HEK293 (cell line): ENCODE measurements at regions not wholly inside any gene's neighbourhood (a gene's known extent, or its start where the extent isn't known, plus 50 kb on each side); places are given as distances from the start of the nearest gene placed in this dataset.

Source experiments
- CTCF ChIA-PET: fragments of 350-600 bp; formaldehyde crosslinking; extraction: SDS; loops from one replicate; lab custom pipeline; 2021; ENCODE audit warnings: antibody characterized with exemption; lab: Yijun Ruan, JAX
- POLR2A ChIA-PET: fragments of 300-600 bp; formaldehyde crosslinking; extraction: SDS; loops from one replicate; lab custom pipeline; 2020; ENCODE audit warnings: antibody characterized with exemption, inconsistent platforms; lab: Yijun Ruan, JAX
- H3K27ac ChIP-seq: fragments of 200-500 bp; sonication (Bioruptor generic); 2 replicates; pipeline ENCODE4 v1.5.1; 2014; ENCODE audit warnings: low read depth, low read length, control low read depth, inconsistent platforms; ENCODE audit errors: extremely low read depth
- H3K36me3 ChIP-seq, 2 experiments: fragments of 200-500 bp in 1 of 2; sonication (Bioruptor generic) in 1 of 2; 1 replicate in 1 of 2; 2 replicates in 1 of 2; pipeline ENCODE4 v1.5.1; 2014 to 2017; ENCODE audit warnings: inconsistent platforms in 2 of 2, low read length in 2 of 2; ENCODE audit not compliant: control insufficient read depth in 2 of 2, insufficient read depth in 1 of 2
- H3K4me1 ChIP-seq: fragments of 200-500 bp; sonication (Bioruptor generic); 2 replicates; pipeline ENCODE4 v1.5.1; 2014; ENCODE audit warnings: mild to moderate bottlenecking, low read length, inconsistent platforms; ENCODE audit not compliant: control insufficient read depth, insufficient read depth
- H3K4me3 ChIP-seq: 2 replicates; pipeline ENCODE4 v1.5.1; 2011; ENCODE audit warnings: low read depth, mild to moderate bottlenecking, control low read depth, low read length, moderate library complexity
- H3K9me3 ChIP-seq: fragments of 200-500 bp; sonication (Bioruptor generic); 2 replicates; pipeline ENCODE4 v1.5.1; 2014; ENCODE audit warnings: low read depth, low read length, inconsistent platforms; ENCODE audit not compliant: control insufficient read depth, insufficient read depth
- HOXC10 ChIP-seq: sonication (generic); formaldehyde crosslinking; IDR thresholded peaks from 2 replicates; pipeline ENCODE4 v1.8.1; 2023; ENCODE audit warnings: mild to moderate bottlenecking, missing genetic modification reagents
- KLF7 ChIP-seq: fragments of 450-650 bp; formaldehyde crosslinking; IDR thresholded peaks from 2 replicates; pipeline ENCODE4 v1.5.1; 2016; ENCODE audit warnings: missing biosample characterization, missing genetic modification characterization, borderline replicate concordance
- TSHZ1 ChIP-seq: fragments of 450-650 bp; formaldehyde crosslinking; IDR thresholded peaks from 2 replicates; pipeline ENCODE4 v1.5.1; 2016; ENCODE audit warnings: missing biosample characterization, missing genetic modification characterization, borderline replicate concordance
- ZBTB20 ChIP-seq: fragments of 450-650 bp; formaldehyde crosslinking; IDR thresholded peaks from 2 replicates; pipeline ENCODE4 v1.5.1; 2016; ENCODE audit warnings: missing biosample characterization, missing genetic modification characterization
- ZBTB26 ChIP-seq: fragments of 450-650 bp; formaldehyde crosslinking; optimal IDR thresholded peaks from 2 replicates; pipeline ENCODE3; 2016; ENCODE audit warnings: missing biosample characterization, mild to moderate bottlenecking, missing genetic modification characterization
- ZFP3 ChIP-seq: fragments of 450-650 bp; formaldehyde crosslinking; IDR thresholded peaks from 2 replicates; pipeline ENCODE4 v1.5.1; 2016; ENCODE audit warnings: low read depth, missing biosample characterization, missing genetic modification characterization
- ZFP41 ChIP-seq: fragments of 450-650 bp; formaldehyde crosslinking; IDR thresholded peaks from 2 replicates; pipeline ENCODE4 v1.5.1; 2016; ENCODE audit warnings: missing biosample characterization, missing genetic modification characterization, borderline replicate concordance
- ZNF16 ChIP-seq: fragments of 450-650 bp; formaldehyde crosslinking; IDR thresholded peaks from 2 replicates; pipeline ENCODE4 v1.5.1; 2016; ENCODE audit warnings: low read depth, missing biosample characterization, missing genetic modification characterization
- ZNF175 ChIP-seq: fragments of 450-650 bp; formaldehyde crosslinking; IDR thresholded peaks from 2 replicates; pipeline ENCODE4 v1.5.1; 2016; ENCODE audit warnings: missing biosample characterization, missing genetic modification characterization
- ZNF223 ChIP-seq: fragments of 450-650 bp; formaldehyde crosslinking; IDR thresholded peaks from 2 replicates; pipeline ENCODE4 v1.5.1; 2016; ENCODE audit warnings: missing biosample characterization, missing genetic modification characterization
- ZNF280C ChIP-seq: fragments of 450-650 bp; formaldehyde crosslinking; IDR thresholded peaks from 2 replicates; pipeline ENCODE4 v1.5.1; 2016; ENCODE audit warnings: missing biosample characterization, missing genetic modification characterization
- ZNF548 ChIP-seq: fragments of 450-650 bp; formaldehyde crosslinking; IDR thresholded peaks from 2 replicates; pipeline ENCODE4 v1.5.1; 2016; ENCODE audit warnings: missing biosample characterization, missing genetic modification characterization
- ZNF549 ChIP-seq: fragments of 450-650 bp; IDR thresholded peaks from 2 replicates; pipeline ENCODE4 v1.5.1; 2018; ENCODE audit warnings: missing biosample characterization, missing genetic modification characterization, mild to moderate bottlenecking, inconsistent platforms, moderate library complexity
- ZNF626 ChIP-seq: fragments of 450-650 bp; sonication (Bioruptor Pico); formaldehyde crosslinking; IDR thresholded peaks from 2 replicates; pipeline ENCODE4 v1.5.1; 2018; ENCODE audit warnings: missing biosample characterization, missing genetic modification characterization, inconsistent platforms
- ZNF654 ChIP-seq: fragments of 450-650 bp; formaldehyde crosslinking; IDR thresholded peaks from 2 replicates; pipeline ENCODE4 v1.5.1; 2016; ENCODE audit warnings: low read depth, missing biosample characterization, missing genetic modification characterization
- ZSCAN18 ChIP-seq: fragments of 450-650 bp; formaldehyde crosslinking; IDR thresholded peaks from 2 replicates; pipeline ENCODE4 v1.5.1; 2016; ENCODE audit warnings: missing biosample characterization, missing genetic modification characterization
- ZXDB ChIP-seq: fragments of 450-650 bp; formaldehyde crosslinking; IDR thresholded peaks from 2 replicates; pipeline ENCODE4 v1.5.1; 2016; ENCODE audit warnings: missing biosample characterization, missing genetic modification characterization
- TF ChIP-seq, protein P1 (sequence below): fragments of 450-650 bp; formaldehyde crosslinking; IDR thresholded peaks from 2 replicates; pipeline ENCODE4 v1.5.1; 2016; ENCODE audit warnings: missing biosample characterization, missing genetic modification characterization, low read depth

GRCh38 chr13:112000888-112001287 lies 66.1 kb upstream of the SOX1 start:
- POLR2A ChIA-PET: no interaction called here
- no peak overlapping the region for H3K27ac ChIP-seq
- no peaks in the 10 kb centered on the region for H3K9me3 ChIP-seq
- H3K4me1 ChIP-seq: no peaks in the 10 kb centered on the region
- no peak overlapping the region for H3K4me3 ChIP-seq
- H3K36me3 ChIP-seq: no peaks in the 10 kb centered on the region
- no peak for TF ChIP-seq TSHZ1 (tag by site-specific recombination)
- TF ChIP-seq ZNF654 (tag by site-specific recombination): no peak
- TF ChIP-seq ZBTB20 (tag by site-specific recombination): no peak
- no peak for TF ChIP-seq HOXC10 (CRISPR knock-in tag)
- TF ChIP-seq KLF7 (tag by site-specific recombination): no peak
- no peak for TF ChIP-seq ZFP3 (tag by site-specific recombination)
- no peak for TF ChIP-seq ZNF16 (tag by site-specific recombination)
- TF ChIP-seq ZNF549: no peak
- no peak for TF ChIP-seq ZFP41 (tag by site-specific recombination)
- no peak for TF ChIP-seq ZXDB
- TF ChIP-seq ZSCAN18 (tag by site-specific recombination): no peak
- no peak for TF ChIP-seq ZNF626
- TF ChIP-seq ZNF223: no peak
- no peak for TF ChIP-seq ZNF280C (tag by site-specific recombination)
- TF ChIP-seq, all 188 proteins: peak for 0
- CTCF ChIA-PET: no interaction called here

DNA sequence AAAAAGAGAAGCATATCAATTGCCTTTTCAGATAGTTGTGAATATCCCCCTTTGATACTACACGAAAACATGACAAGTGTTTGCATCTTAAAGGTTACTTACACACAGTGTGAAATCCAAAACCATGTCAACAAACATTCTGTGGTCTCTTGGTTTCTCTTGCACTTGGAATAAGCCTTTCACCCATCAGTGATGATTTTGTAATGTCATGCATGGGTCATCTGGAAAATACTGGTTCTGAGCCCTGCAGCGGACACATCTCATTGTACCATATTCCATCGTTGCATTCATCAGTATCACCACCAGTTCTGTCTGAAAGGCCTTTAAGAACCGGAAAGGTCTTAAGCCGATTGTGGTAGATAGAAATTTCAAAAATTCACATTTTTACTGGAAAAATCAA lies 65.4 kb upstream of the SOX1 start:
- H3K9me3 ChIP-seq: no peaks in the 10 kb centered on the region
- CTCF ChIA-PET: no interaction called here
- H3K27ac ChIP-seq: no peak overlapping the region
- no peaks in the 10 kb centered on the region for H3K36me3 ChIP-seq
- H3K4me3 ChIP-seq: no peak overlapping the region
- TF ChIP-seq ZBTB26 (no peak), ZNF626 (no peak), ZNF175 (no peak), ZNF548 (no peak)
- TF ChIP-seq, protein P1, sequence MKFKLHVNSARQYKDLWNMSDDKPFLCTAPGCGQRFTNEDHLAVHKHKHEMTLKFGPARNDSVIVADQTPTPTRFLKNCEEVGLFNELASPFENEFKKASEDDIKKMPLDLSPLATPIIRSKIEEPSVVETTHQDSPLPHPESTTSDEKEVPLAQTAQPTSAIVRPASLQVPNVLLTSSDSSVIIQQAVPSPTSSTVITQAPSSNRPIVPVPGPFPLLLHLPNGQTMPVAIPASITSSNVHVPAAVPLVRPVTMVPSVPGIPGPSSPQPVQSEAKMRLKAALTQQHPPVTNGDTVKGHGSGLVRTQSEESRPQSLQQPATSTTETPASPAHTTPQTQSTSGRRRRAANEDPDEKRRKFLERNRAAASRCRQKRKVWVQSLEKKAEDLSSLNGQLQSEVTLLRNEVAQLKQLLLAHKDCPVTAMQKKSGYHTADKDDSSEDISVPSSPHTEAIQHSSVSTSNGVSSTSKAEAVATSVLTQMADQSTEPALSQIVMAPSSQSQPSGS (tag by site-specific recombination): no peak
- POLR2A ChIA-PET: no interaction called here
- no peaks in the 10 kb centered on the region for H3K4me1 ChIP-seq
